Right kidney (tissue), 1 donor: ENCODE measurements at regions not wholly inside any gene's neighbourhood (a gene's known extent, or its start where the extent isn't known, plus 50 kb on each side); places are given as distances from the start of the nearest gene placed in this dataset.
"Not testable (repeated sequence)": the region's sequence is repeated elsewhere in the genome, so short reads cannot be mapped to it uniquely, and the experiment has no call there.

ENCODE experiments used
- DNase-seq: peaks from one replicate; pipeline ENCODE4 v3.0.0-alpha.2; 2016

- no peak for DNase-seq
Measured at GRCh38 chr12:5267603-5268423, 164.1 kb upstream of the NTF3 start.

DNA sequence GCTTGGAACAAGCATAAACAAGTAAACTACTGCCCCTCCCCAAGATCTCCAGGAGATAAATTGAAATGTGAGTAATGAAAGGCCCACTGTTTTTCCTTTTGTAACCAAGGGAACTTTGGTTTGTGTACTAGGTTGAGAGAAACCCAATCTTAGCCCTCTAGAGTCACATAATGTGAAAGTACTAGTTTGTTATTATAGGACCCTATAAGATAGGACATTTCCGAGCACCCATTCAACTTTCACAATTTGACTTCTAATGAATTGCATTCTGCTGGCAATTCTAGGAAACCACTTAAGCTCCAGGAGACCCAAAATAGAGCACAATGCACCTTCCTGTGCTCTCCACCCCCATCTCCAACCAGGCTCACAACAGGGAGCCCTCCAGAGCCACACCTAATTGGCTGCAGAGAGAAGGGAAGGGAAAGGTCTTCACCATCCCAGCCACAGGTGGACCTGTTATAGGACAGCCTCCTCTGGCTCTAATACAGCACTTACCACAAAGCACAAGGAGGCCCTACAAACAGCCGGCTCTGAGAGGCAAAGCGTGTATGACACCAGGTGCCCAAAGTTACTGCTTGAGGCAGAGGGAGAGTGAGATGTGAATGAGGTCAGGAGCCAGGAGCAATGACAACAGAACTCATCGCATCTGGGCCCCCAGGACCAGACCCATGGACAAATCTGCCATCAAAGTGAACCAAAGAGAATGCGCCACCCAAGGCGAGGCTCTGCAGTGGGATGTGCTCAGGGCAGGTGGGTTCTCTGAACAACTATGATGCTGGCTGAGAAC, 163.3 kb upstream of the NTF3 start:
- no peak for DNase-seq

DNA sequence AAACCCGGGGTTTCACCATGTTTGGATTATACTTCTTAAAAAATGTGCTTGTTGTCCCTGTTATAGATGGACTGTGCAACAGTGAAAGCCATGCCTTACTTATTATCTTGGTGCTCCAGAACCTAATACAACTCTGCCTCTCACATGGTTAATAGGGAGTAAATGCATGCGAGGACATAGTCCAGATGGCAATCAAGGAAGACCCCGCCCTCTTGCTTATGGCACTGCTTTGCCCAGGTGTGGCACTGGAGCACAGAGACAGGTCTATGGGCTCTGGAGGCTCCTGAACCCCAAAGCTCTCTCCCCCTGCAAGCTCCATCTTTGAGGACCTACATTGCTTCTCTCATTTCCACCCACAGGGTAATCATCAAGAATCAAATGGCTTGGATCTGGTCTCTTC, 162.1 kb upstream of the NTF3 start:
- no peak for DNase-seq

GRCh38 chr12:5272018-5272785, 159.7 kb upstream of the NTF3 start:
- no peak for DNase-seq

DNA sequence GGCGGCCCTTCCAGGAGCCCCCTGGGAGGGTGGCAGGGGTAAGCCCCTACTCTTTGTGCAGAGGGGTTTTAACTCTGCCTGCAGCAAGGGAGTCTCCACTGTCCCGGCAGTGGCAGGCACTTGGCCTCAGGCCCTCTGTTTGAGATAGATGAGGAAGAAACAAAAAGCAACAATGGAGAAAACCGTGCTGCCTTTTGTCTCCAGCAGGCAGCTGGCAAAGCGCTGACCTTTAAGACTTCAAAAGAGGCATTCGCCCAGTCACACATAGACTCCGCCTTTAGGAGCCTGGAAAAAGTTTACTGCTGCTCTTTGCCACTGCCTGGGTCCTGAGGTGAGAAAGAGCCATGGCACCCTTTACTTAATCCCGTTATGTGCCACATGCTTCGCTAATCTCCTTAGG, 158.2 kb upstream of the NTF3 start:
- no peak for DNase-seq

- DNase-seq, result no peak
Measured at GRCh38 chr12:5276327-5276880, 155.5 kb upstream of the NTF3 start.

DNA sequence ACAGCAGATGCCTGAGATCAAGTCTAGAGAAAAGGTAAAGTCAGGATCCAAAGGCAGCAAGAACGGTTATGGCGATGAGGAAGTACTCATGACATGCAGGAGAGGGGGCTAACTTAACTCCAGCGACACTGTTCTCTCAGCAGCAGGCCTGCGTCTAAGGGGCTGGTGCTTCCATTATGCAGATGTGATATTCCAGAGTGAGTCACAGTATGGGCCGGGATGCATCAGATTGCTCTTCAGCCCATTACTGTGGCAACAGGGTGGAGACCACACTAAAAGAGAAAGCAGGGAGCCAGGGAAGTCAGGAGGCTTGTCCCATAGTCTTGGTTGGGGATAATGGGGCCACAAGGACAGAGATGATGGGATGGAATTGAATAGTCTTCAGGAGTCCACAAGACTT, 151.8 kb upstream of the NTF3 start:
- no peak for DNase-seq

GRCh38 chr12:5290368-5290767, 141.5 kb upstream of the NTF3 start:
- DNase-seq, result not testable (repeated sequence)

DNA sequence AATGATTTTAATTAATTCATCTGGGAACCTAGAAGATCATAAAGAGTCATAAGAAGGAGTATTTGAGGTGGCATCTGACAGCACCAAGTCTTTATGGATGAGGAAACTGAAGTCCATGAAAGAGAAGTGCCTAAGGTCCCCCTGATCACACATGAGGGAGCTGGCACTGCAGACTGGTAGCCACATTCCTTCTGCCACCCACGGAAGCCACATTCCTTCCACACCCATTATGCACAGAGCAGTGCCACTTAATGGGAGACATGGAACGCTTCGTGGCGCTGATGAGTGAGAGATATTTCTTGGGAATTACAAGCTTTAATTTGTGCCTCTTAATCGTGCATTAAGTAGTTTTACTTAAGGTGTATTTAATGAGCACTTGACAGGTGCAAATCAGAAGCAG, 139.3 kb upstream of the NTF3 start:
- DNase-seq, result no peak

GRCh38 chr12:5293773-5294172, 138.1 kb upstream of the NTF3 start:
- DNase-seq, result no peak

- DNase-seq, result no peak
Measured at GRCh38 chr12:5294274-5295070, 137.4 kb upstream of the NTF3 start.

- no peak for DNase-seq
Measured at GRCh38 chr12:5295151-5295550, 136.8 kb upstream of the NTF3 start.

GRCh38 chr12:5295996-5296395, 135.9 kb upstream of the NTF3 start:
- no peak for DNase-seq

- no peak for DNase-seq
Measured at GRCh38 chr12:5301539-5301938, 130.4 kb upstream of the NTF3 start.

DNA sequence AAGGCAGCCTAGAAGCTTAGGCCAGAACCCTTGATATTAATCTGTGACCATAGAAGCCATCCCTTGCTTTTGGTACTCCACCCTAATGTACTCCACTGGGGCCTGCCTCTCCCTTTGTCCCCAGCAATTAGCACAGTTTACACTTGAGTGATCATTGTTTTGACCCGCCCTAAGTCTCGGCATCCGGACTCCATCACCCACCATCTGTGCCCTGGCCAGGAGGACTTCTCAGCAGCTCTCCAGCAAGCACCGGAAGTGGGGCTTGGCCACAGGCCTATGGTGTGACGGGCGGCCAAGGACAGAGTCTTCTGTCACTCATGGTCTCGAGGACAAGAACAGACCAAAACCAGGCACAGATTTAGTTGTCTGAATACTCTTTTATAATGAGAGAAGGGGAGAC, 126.5 kb upstream of the NTF3 start:
- no peak for DNase-seq

DNA sequence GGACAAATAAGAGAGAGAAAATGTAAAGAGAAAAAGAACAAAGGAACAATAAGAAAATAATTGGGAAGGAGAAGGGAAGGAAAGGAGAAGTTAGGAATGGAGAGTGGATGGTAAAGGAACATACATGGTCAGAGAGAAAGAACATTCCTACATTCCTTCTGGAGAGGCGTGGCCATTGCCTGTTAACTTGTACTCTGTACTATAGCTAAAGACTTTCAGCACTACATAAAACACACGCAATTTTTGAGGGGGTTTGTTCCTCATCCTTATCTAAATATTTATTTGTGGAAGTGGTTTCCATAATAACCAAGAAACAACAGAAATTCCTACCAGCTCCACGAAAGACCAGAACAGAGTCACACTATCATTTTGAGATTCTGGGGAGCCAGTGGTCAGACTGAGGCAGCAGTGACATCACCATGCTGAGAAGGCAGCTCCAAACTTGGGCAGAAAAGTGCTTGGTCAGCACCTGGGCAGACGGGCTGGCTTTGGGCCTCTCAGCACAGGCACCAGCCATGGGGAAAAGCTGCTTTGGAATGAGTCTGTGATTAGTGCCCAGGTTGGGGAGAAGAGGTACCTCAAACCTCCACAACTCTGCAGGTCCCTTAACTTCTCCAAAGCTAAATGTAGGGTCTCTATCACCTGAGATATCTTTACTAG, 125.9 kb upstream of the NTF3 start:
- no peak for DNase-seq

- DNase-seq, result no peak
Measured at GRCh38 chr12:5307065-5307464, 124.8 kb upstream of the NTF3 start.

DNA sequence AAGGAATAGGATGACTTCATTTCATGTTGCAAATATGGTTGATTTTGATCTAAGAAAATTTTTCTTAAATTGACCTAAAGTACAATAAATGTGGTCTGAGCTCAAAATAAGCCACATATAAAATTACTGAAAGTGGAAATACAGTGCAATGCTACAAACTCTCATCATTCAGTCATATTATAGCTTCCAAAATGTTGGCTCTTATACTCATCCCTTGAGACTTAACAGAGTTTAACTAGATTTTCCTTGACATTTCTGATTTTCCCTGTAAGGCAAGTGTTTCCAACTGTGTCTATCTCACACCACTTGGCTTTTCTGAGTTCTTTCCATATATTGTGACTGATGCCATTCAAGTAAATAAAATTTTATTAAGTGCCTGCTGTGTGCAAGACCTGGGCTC, 123.7 kb upstream of the NTF3 start:
- DNase-seq, result no peak

DNA sequence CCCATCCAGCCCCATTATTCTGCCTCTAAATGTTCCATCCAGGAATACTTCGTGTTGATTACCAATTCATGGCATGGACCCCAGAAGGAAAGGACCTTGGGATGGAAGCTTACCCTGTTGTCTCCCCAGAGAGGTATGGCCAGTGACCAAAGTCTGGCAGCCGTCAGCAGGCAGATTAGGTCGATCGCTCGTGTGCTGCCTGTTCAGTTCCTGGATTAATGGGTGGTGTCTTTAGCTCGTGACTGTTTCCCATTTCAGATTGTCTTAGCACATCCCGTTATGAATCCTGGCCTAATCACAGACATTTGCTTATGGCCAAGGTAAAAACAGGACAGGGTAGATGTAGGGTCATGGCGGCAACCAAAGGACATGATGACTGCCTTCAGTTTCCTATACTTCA, 122.9 kb upstream of the NTF3 start:
- DNase-seq, result no peak

GRCh38 chr12:5309654-5310053, 122.3 kb upstream of the NTF3 start:
- no peak for DNase-seq

DNA sequence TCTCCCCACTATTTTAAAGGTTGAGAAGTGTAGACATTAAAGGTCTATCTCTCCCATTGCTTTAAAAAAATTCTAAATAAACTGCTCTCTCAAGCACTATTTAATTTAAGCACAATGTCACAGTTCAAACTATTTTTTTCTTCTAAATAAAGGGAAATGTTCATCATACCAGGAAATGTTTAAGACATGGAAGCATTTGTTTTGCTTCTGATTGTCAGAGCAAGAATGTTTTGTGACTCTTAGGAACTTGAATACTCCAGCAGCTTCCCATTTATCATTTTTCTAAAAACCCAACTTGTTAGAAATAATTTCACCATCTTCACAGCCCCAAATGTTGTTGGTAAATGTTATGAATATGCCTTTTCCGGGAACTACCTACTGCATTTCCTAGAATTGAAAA, 121.8 kb upstream of the NTF3 start:
- no peak for DNase-seq
